Myocyte (in vitro differentiated cells): ENCODE measurements at regions not wholly inside any gene's neighbourhood (a gene's known extent, or its start where the extent isn't known, plus 50 kb on each side); places are given as distances from the start of the nearest gene placed in this dataset.
"Not testable (repeated sequence)": the region's sequence is repeated elsewhere in the genome, so short reads cannot be mapped to it uniquely, and the experiment has no call there.

Source experiments
- DNase-seq: peaks from one replicate; pipeline ENCODE4 v3.0.0-alpha.2; 2012; ENCODE audit warnings: low read depth

DNA sequence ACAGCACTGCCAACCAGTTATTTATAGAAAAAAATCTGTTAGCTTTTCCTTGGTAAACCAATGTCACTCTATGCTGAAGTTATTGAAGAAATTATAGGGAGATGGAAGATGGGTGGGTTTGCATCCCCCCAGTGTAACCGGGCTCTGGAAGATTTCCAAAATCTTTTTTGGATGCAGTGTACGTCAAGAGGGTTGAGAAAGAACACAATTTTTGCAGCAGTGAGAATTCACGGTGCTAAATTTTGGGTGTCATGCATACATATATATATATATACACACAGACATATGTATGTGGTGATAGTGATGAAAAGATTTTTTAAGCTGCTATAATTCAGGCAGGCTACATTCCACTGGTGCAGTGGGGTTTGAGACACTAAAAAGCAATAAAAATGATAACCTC, 91.4 kb upstream of the MAGI3 start:
- no peak for DNase-seq

DNA sequence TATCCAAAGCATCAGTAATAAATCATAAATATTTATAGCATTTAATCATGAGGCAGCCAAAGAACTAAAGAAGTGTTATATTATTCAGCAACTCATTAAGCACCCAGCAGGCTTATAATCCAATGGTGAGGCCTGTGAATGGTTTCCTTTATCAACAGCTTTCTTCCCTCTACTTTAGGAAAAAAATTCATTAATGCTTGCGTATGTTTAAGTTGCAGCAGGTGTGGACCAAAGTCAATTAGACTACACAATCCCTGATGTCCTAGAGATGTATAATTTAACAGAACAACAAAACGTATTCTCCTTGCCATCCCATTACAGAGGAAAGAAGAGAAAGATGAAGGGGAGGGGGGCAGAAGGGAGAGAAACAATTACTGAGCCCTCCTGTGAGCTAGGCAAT, 87.7 kb upstream of the MAGI3 start:
- no peak for DNase-seq

DNA sequence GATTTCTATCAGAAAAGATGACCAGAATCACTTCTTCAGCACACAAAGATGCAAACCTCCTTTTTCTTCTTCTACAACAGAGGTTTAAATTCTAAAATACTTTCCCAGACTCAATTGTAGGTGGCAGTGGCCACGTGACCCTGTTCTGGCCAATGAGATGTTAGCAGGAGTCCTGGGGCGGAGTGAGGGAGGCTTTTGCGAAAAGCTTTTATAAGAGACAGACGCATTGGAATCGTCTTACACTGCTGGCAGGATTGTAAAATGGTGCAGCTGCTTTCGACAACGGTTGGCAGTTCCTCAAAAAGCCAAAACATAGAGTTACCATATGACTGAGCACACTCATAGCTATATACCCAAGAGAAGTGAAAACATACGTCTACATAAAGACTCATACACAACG, 87.0 kb upstream of the MAGI3 start:
- DNase-seq, result peak; percentile 36

DNA sequence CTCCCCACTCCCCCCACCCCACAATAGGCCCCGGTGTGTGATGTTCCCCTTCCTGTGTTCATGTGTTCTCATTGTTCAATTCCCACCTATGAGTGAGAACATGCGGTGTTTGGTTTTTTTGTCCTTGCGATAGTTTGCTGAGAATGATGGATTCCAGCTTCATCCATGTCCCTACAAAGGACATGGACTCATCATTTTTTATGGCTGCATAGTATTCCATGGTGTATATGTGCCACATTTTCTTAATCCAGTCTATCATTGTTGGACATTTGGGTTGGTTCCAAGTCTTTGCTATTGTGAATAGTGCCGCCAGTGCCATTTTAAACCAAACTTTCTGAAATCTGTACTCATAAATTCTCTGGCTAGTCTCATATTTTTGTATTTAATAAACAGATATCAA, 85.3 kb upstream of the MAGI3 start:
- DNase-seq, result not testable (repeated sequence)

DNA sequence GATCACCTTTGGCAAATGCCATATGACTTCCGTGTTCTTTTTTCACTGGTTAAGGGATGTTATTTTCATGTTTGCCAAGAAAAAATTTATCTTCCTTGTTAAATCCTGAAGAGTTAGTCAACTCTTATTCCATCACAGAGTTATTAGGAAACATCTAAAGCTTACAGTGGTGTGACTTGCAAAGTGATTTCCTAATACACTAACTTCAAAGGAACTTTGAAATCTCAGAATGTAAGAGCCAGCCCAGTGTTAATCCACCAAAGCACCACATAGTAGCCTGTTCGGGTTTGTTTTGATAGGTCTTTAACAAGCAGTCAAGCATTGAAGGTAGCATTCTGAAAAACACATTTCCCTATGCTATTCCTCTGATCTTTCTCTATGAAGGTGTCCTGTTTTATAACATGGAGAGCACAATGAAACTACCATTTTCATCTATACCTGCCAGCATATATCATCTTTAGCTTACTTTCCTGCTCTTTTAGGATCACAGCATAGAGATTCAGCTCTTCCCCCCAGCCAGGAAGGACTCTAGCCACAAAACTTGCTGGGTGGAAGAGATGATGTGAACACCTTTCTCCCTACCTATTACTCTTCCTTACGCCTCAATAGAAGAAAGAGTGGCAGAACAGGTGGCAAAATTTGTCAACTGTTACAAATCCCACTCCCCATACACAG, 82.4 kb upstream of the MAGI3 start:
- no peak for DNase-seq

DNA sequence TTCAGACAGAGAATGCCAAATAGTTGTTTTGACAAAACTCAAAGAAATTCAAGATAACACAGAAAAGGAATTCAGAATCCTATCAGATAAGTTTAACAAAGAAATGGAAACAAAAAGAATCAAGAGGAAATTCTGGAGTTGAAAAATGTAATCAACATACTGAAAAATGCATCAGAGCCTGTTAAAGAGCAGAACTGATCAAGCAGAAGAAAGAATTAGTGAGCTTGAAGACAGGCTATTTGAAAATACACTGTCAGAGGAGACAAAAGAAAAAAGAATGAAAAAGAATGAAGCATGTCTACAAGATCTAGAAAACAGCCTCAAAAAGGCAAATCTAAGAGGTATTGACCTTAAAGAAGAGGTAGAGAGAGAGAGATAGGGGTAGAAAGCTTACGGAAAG, 77.7 kb upstream of the MAGI3 start:
- not testable (repeated sequence) for DNase-seq

DNA sequence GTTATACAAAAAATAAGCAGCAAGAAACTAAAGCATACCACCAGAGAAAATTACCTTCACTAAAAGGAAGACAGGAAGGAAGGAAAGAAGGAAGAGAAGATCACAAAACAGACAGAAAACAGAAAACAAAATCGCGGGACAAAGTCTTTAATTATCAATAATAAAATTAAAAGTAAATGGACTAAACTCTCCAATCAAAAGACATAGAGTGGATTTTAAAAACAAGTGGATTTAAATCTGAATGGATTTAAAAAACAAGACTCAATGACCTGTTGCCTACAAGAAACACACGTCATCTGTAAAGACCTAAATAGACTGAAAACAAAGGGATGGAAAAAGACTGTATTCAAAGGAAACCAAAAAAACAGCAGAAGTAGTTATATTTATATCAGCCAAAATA, 75.7 kb upstream of the MAGI3 start:
- no peak for DNase-seq

DNA sequence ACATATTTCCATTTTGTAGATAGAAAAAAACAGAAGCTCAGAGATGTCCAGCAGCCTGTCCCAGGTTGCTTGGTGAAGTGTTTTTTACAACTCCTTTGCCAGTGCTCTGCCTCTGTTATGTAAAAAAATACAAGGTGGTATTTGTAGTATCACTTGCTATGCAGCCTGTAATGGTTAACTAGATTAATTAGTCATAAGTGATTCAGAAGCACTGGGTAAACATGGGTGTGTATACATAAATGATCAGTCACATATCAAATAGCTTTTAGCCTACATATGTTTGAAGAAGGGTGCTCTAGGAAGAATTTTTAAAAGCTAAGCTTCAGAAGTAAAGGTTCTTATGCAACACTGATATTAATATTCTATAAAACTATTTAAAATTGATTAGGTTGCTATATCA, 70.0 kb upstream of the MAGI3 start:
- no peak for DNase-seq

DNA sequence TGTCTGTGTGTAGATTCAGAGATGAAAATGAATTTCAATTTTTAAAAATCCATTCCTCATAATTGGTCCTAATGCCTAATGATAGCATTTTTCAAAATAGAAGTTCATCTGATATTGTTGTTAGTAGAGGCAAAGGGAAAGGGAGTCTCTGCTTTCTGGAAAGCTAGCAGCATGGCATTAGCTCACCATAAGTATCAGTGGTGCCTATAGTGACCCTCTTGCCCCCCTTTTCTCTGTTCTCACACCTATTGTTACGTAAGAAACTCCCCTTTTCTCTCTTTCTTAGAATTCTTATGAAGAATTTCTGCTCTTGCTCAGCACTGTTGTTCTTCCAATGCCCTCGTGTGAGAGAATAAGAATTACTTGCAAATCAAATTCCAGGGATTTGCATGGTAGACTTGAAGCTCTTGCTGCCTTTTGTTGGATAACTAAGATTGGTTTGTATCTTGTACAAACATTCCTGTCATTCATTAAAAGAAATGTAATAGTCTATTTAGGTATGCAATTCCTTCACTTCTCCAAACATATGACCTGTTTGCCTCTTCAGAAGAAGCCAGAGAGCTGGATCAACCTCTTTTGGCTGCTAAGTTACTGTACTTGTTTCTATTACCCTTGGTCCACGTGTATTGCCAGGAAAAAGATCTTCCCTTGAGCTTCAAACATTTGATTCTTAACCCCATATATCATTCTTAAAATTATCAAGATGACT, 69.2 kb upstream of the MAGI3 start:
- no peak for DNase-seq

DNA sequence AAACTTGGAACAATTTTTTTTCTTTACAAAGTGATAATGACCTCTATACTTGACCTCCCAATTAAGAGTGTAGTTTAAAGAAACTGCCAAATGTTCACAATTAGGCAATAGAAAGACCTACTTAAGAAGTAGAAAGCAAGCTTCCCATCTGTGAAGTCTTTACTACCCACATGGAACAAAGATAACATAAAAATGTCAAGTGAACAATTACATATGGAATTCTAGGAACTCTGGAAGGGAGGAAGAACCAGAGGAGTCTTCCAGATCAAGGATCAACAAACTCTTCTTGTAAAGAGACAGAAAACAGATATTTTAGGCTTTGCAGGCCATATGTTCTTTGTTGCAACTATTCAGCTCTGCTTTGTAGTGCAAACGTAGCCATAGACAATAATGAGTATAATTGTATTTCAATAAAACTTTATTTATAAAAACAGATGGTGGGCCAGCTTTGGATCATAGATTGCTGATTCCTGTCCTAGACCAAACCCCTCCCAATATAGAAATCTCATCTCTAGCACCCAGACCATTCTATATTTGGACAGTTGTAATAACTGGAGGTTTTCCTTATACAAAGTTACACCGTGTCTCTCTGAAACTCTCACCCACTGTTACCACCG, 68.4 kb upstream of the MAGI3 start:
- no peak for DNase-seq

DNA sequence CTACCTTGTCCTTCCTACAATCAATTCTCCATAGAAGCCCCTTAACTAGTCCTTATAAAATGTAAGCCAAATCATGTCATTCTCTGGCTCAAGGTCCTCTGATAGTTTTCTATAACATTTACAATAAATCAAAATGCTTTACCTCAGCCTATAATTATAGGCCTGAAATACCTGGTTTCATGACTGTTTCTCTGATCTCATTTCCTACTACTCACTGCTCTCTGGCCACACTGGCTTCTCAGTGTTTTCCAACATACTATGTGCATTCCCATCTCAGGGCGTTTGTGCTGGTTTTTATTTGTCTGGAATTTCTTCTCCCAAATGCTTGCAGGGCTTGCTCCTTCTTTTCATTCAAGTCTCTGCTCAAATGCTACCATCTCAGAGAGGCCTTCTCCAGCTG, 67.9 kb upstream of the MAGI3 start:
- DNase-seq, result no peak

DNA sequence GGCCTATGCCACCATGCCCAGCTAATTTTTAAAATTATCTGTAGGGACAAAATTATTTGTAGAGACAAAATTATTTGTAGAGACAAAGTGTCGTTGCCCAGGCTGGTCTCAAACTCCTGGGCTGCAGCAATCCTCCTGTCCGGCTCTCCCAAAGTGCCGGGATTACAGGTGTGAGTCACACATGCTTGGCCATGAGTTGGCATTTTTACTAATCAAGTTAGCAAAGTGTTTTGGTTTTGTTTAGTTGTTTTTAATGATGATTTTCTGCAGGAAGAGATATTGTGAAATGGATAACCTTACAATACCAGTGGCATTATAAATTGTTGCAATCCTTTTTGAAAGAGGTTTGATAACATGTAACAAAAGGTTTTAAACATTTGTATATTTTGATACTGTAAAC, 65.3 kb upstream of the MAGI3 start:
- peak; percentile 8 for DNase-seq

DNA sequence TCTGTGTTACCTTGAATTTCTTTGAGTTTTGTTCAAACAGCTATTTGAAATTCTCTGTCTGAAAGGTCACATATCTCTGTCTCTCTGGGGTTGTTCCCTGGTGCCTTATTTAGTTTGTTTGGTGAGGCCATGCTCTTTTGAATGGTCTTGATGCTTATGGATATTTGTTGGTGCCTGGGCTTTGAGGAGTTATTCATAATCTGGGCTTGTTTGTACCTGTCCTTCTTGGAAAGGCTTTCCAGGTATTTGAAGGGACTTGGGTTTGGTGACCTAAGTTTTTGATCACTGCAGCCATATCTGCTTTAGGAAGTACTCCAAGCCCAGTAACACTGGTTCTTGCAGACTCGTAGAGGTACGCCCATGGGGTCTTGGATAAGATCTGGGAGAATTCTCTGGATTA, 63.3 kb upstream of the MAGI3 start:
- DNase-seq, result no peak

DNA sequence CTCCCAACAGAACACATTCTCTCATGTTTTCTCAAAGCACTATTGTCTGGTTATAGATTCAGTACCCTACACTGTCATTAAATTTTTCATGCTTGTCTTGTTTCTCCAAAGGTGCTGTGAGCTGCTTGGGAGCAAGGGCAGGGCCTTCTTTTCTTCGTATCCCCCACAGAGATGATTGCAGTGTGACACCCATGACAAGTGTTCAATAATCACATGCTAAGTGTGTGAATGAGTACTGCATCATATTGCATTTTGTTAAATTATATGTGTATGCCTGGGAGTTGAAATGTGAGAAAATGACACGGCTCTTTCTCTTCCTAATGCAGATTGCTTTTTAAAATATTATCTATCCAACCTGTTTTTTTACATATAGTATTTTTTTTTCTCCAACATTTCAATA, 57.3 kb upstream of the MAGI3 start:
- DNase-seq, result no peak

DNA sequence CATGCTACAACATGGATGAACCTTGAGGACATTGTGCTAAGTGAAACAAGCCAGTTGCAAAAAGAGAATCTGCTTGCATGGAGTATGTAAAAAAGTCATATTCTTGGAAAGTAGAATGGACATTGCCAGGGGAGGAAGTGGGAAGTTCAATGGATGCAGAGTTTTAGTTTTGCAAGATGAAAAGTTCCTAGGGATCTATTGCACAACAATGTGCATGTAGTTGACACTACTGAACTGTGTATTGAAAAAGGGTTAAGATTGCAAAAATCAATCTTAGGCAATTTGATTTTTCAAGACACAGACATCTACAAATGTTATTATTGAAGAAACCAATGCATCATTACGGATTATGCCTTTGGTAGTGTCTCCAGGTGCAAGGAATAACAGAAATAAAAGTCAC, 50.3 kb upstream of the MAGI3 start:
- no peak for DNase-seq
